DOHH2 (cell line): ENCODE measurements at regions not wholly inside any gene's neighbourhood (a gene's known extent, or its start where the extent isn't known, plus 50 kb on each side); places are given as distances from the start of the nearest gene placed in this dataset.

ENCODE experiments used
- CTCF ChIP-seq: fragments of 200-600 bp; sonication (generic); IDR thresholded peaks from one replicate; pipeline ENCODE4 v1.5.1; 2014; ENCODE audit warnings: antibody characterized with exemption, mild to moderate bottlenecking, low read depth, low read length; ENCODE audit not compliant: poor library complexity, severe bottlenecking
- EZH2phosphoT487 ChIP-seq: fragments of 200-600 bp; sonication (generic); IDR thresholded peaks from 2 replicates; pipeline ENCODE4 v1.6.1; 2017; ENCODE audit warnings: borderline replicate concordance, mild to moderate bottlenecking, antibody characterized with exemption, low read length, moderate library complexity, mixed read lengths

DNA sequence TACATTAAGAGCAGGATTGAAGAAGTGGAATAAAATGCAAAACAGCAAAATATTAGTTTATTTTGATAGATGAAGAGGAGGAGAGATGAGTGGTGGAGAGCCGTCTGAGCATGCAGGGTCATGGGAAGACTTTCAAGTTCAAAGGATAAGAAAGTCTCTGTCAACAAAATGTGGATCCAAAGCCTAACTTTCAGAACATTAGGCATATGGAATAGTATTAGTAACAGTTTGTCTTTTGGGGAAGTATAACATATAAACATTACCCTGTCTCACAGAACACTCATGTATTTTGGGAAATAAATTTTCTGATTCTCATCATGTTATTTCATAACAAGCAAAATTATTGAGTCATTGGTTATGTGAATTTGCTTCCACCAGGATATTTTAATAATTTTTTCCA lies 104.3 kb upstream of the CEP126 start:
- TF ChIP-seq CTCF (no peak), EZH2phosphoT487 (no peak)
